HG02852 (cell line): ENCODE measurements at regions not wholly inside any gene's neighbourhood (a gene's known extent, or its start where the extent isn't known, plus 50 kb on each side); places are given as distances from the start of the nearest gene placed in this dataset.

Source experiments
- ATAC-seq: cut with Tn5 transposase; IDR thresholded peaks from one replicate; pipeline ENCODE4 v1.9.1; 2021; ENCODE audit warnings: mild to moderate bottlenecking, moderate library complexity; ENCODE audit not compliant: unreplicated experiment

GRCh38 chr2:18841248-18842150 is 252.1 kb upstream of the NT5C1B start:
- ATAC-seq: no peak

- ATAC-seq: no peak
Measured at GRCh38 chr2:18837240-18837639, 247.9 kb upstream of the NT5C1B start.

GRCh38 chr2:18836436-18836835 is 247.1 kb upstream of the NT5C1B start:
- no peak for ATAC-seq

GRCh38 chr2:18835787-18836186 is 246.4 kb upstream of the NT5C1B start:
- ATAC-seq: no peak

- ATAC-seq: no peak
Measured at GRCh38 chr2:18834341-18834740, 245.0 kb upstream of the NT5C1B start.

GRCh38 chr2:18833941-18834340 is 244.6 kb upstream of the NT5C1B start:
- ATAC-seq: no peak

GRCh38 chr2:18831916-18832510 is 242.6 kb upstream of the NT5C1B start:
- ATAC-seq: no peak

GRCh38 chr2:18830962-18831361 is 241.6 kb upstream of the NT5C1B start:
- ATAC-seq: no peak

- no peak for ATAC-seq
Measured at GRCh38 chr2:18829976-18830375, 240.6 kb upstream of the NT5C1B start.

GRCh38 chr2:18829251-18829902 is 240.0 kb upstream of the NT5C1B start:
- ATAC-seq: no peak

- no peak for ATAC-seq
Measured at GRCh38 chr2:18828296-18828695, 238.9 kb upstream of the NT5C1B start.

GRCh38 chr2:18825838-18826237 is 236.5 kb upstream of the NT5C1B start:
- ATAC-seq: no peak

- no peak for ATAC-seq
Measured at GRCh38 chr2:18824915-18825314, 235.5 kb upstream of the NT5C1B start.

- ATAC-seq: no peak
Measured at GRCh38 chr2:18824325-18824790, 235.0 kb upstream of the NT5C1B start.

- no peak for ATAC-seq
Measured at GRCh38 chr2:18821431-18821830, 232.1 kb upstream of the NT5C1B start.

GRCh38 chr2:18820966-18821365 is 231.6 kb upstream of the NT5C1B start:
- ATAC-seq: no peak

GRCh38 chr2:18819566-18819965 is 230.2 kb upstream of the NT5C1B start:
- peak; percentile 52 for ATAC-seq

- no peak for ATAC-seq
Measured at GRCh38 chr2:18814387-18814786, 225.0 kb upstream of the NT5C1B start.

- ATAC-seq: no peak
Measured at GRCh38 chr2:18804536-18804935, 215.2 kb upstream of the NT5C1B start.

GRCh38 chr2:18803141-18803939 is 214.0 kb upstream of the NT5C1B start:
- ATAC-seq: no peak
